SK-N-MC (cell line): ENCODE measurements at regions not wholly inside any gene's neighbourhood (a gene's known extent, or its start where the extent isn't known, plus 50 kb on each side); places are given as distances from the start of the nearest gene placed in this dataset.

Source experiments
- EZH2 ChIP-seq: fragments of 200-600 bp; sonication (generic); IDR thresholded peaks from one replicate; pipeline ENCODE4 v1.6.1; 2017; ENCODE audit warnings: antibody characterized with exemption
- FOXP2 ChIP-seq: optimal IDR thresholded peaks from 2 replicates; pipeline ENCODE3; 2011; ENCODE audit warnings: mild to moderate bottlenecking, moderate library complexity; ENCODE audit not compliant: insufficient read depth; ENCODE audit errors: extremely low read length, control extremely low read depth
- POLR2AphosphoS5 ChIP-seq: IDR thresholded peaks from 2 replicates; pipeline ENCODE4 v1.6.1; 2012; ENCODE audit warnings: mild to moderate bottlenecking, low read depth, low read length, borderline replicate concordance

DNA sequence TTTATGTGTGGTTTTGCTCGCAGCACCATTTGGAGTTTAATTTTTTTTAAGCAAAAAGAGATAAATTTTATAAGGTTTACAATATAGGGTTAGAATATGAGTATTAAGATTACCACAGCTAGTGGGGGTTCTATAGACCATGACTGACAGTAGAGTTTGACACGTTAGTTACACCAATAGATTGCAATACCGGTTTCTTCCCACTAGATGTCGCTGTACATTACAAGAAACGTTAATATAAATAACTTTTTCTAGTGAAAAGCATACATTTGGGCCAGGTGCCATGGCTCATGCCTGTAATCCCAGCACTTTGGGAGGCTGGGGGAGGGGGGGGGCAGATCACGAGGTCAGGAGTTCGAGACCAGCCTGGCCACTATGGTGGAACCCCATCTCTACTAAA, 433.6 kb downstream of the MAGEB5 start:
- TF ChIP-seq EZH2 (no peak), POLR2AphosphoS5 (no peak), FOXP2 (no peak)
